ENCODE measurements at regions not wholly inside any gene's neighbourhood (a gene's known extent, or its start where the extent isn't known, plus 50 kb on each side); places are given as distances from the start of the nearest gene placed in this dataset.
"Not testable (repeated sequence)": the region's sequence is repeated elsewhere in the genome, so short reads cannot be mapped to it uniquely, and the experiment has no call there.

- peak; percentile 30 for FAIRE-seq
- H3K9me3 ChIP-seq (ENCODE audit: control insufficient read depth in 2 of 3, insufficient read depth in 1 of 3, low read length in 3 of 3) = no peaks in the 10 kb centered on the region
- no peaks in the 10 kb centered on the region for H3K36me3 ChIP-seq (ENCODE audit: control insufficient read depth in 2 of 3, insufficient read depth in 3 of 3, low read length in 3 of 3)
- TF ChIP-seq, protein P1, sequence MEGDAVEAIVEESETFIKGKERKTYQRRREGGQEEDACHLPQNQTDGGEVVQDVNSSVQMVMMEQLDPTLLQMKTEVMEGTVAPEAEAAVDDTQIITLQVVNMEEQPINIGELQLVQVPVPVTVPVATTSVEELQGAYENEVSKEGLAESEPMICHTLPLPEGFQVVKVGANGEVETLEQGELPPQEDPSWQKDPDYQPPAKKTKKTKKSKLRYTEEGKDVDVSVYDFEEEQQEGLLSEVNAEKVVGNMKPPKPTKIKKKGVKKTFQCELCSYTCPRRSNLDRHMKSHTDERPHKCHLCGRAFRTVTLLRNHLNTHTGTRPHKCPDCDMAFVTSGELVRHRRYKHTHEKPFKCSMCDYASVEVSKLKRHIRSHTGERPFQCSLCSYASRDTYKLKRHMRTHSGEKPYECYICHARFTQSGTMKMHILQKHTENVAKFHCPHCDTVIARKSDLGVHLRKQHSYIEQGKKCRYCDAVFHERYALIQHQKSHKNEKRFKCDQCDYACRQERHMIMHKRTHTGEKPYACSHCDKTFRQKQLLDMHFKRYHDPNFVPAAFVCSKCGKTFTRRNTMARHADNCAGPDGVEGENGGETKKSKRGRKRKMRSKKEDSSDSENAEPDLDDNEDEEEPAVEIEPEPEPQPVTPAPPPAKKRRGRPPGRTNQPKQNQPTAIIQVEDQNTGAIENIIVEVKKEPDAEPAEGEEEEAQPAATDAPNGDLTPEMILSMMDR (IDR thresholded peaks at IDR 0.05; ENCODE audit: borderline replicate concordance, extremely low read depth, insufficient read depth) = peak; percentile 91
- no peaks in the 10 kb centered on the region for H3K4me1 ChIP-seq (ENCODE audit: control insufficient read depth in 2 of 3, insufficient read depth in 2 of 3, low read depth in 1 of 3, low read length in 3 of 3)
- H3K27me3 ChIP-seq (ENCODE audit: control insufficient read depth, insufficient read depth, low read length) = no peaks in the 10 kb centered on the region
- peak in 4 of 5 donors; percentile 18 to 82 (median 74) for DNase-seq
- peak overlapping the region in 2 of 3 donors; percentile 37 to 51 for H3K9ac ChIP-seq (ENCODE audit: low read length in 3 of 3)
- no peak overlapping the region for H3K27ac ChIP-seq (ENCODE audit: low read depth in 2 of 2, low read length in 2 of 2)
- H3K4me3 ChIP-seq (ENCODE audit: low read length in 3 of 3) = peak overlapping the region in 2 of 3 donors; percentile 59 to 63
- intact Hi-C loops (cut with DNase I) = loop anchor here (5.0 kb wide), 1 partner anchor 96 kb away; no protein-coding TSS in a partner anchor
These were observed 196.1 kb downstream of the ALG10 start for GRCh38 chr12:34218193-34219045.

- peak overlapping the region in 2 of 3 donors; percentile 37 to 51 for H3K9ac ChIP-seq (ENCODE audit: low read length in 3 of 3)
- H3K4me3 ChIP-seq (ENCODE audit: low read length in 3 of 3) = peak overlapping the region in 2 of 3 donors; percentile 59 to 63
- no peak overlapping the region for H3K27ac ChIP-seq (ENCODE audit: low read depth in 2 of 2, low read length in 2 of 2)
- intact Hi-C loops (cut with DNase I) = loop anchor here (5.0 kb wide), 1 partner anchor 97 kb away; no protein-coding TSS in a partner anchor
- FAIRE-seq (no peak), DNase-seq (peak in 1 of 5 donors; percentile 8)
- TF ChIP-seq, protein P1 (IDR thresholded peaks at IDR 0.05; ENCODE audit: borderline replicate concordance, extremely low read depth, insufficient read depth) = no peak
- H3K9me3 ChIP-seq (ENCODE audit: control insufficient read depth in 2 of 3, insufficient read depth in 1 of 3, low read length in 3 of 3) = no peaks in the 10 kb centered on the region
- no peaks in the 10 kb centered on the region for H3K36me3 ChIP-seq (ENCODE audit: control insufficient read depth in 2 of 3, insufficient read depth in 3 of 3, low read length in 3 of 3)
- no peaks in the 10 kb centered on the region for H3K27me3 ChIP-seq (ENCODE audit: control insufficient read depth, insufficient read depth, low read length)
- no peaks in the 10 kb centered on the region for H3K4me1 ChIP-seq (ENCODE audit: control insufficient read depth in 2 of 3, insufficient read depth in 2 of 3, low read depth in 1 of 3, low read length in 3 of 3)
These were observed 196.9 kb downstream of the ALG10 start for GRCh38 chr12:34219046-34219770.

GRCh38 chr12:34220079-34220478 lies 197.8 kb downstream of the ALG10 start:
- H3K27me3 ChIP-seq (ENCODE audit: control insufficient read depth, insufficient read depth, low read length); H3K4me3 ChIP-seq (ENCODE audit: low read length in 3 of 3); H3K27ac ChIP-seq (ENCODE audit: low read depth in 2 of 2, low read length in 2 of 2); FAIRE-seq; DNase-seq; intact Hi-C loops (cut with DNase I); H3K36me3 ChIP-seq (ENCODE audit: control insufficient read depth in 2 of 3, insufficient read depth in 3 of 3, low read length in 3 of 3); H3K9ac ChIP-seq (ENCODE audit: low read length in 3 of 3); H3K4me1 ChIP-seq (ENCODE audit: control insufficient read depth in 2 of 3, insufficient read depth in 2 of 3, low read depth in 1 of 3, low read length in 3 of 3); H3K9me3 ChIP-seq (ENCODE audit: control insufficient read depth in 2 of 3, insufficient read depth in 1 of 3, low read length in 3 of 3): not testable (repeated sequence)

DNA sequence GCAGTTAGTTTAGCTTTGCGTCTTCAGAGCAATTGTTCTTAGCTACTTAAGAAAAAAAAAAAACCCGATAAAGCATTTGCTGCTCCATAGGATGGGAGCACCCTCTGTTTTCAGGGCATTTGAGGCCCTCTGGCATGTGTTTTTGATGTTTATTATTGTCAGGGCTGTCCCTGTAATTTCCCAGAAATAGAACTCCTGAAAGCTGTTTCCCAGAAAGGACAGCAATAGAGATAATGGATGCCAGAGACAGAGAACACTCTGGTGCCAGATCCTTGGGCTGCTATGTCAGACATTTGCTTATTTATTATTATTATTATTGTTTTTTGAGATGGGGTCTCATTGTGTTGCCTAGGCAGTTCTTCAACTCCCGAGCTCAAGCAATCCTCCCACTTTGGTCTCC lies 201.3 kb downstream of the ALG10 start:
- DNase-seq (no peak), FAIRE-seq (no peak)
- Histone ChIP-seq H3K4me1 (ENCODE audit: control insufficient read depth in 2 of 3, insufficient read depth in 2 of 3, low read depth in 1 of 3, low read length in 3 of 3) (no peaks in the 10 kb centered on the region), H3K27ac (ENCODE audit: low read depth in 2 of 2, low read length in 2 of 2) (no peak overlapping the region), H3K36me3 (ENCODE audit: control insufficient read depth in 2 of 3, insufficient read depth in 3 of 3, low read length in 3 of 3) (no peaks in the 10 kb centered on the region), H3K27me3 (ENCODE audit: control insufficient read depth, insufficient read depth, low read length) (no peaks in the 10 kb centered on the region), H3K9me3 (ENCODE audit: control insufficient read depth in 2 of 3, insufficient read depth in 1 of 3, low read length in 3 of 3) (no peaks in the 10 kb centered on the region), H3K4me3 (ENCODE audit: low read length in 3 of 3) (no peak overlapping the region), H3K9ac (ENCODE audit: low read length in 3 of 3) (no peak overlapping the region)
- TF ChIP-seq, protein P1 (IDR thresholded peaks at IDR 0.05; ENCODE audit: borderline replicate concordance, extremely low read depth, insufficient read depth) = no peak
- intact Hi-C loops (cut with DNase I) = no loop called here

GRCh38 chr12:34226044-34226443 lies 203.7 kb downstream of the ALG10 start:
- H3K27me3 ChIP-seq (ENCODE audit: control insufficient read depth, insufficient read depth, low read length); H3K9me3 ChIP-seq (ENCODE audit: control insufficient read depth in 2 of 3, insufficient read depth in 1 of 3, low read length in 3 of 3); H3K27ac ChIP-seq (ENCODE audit: low read depth in 2 of 2, low read length in 2 of 2); DNase-seq; H3K36me3 ChIP-seq (ENCODE audit: control insufficient read depth in 2 of 3, insufficient read depth in 3 of 3, low read length in 3 of 3); intact Hi-C loops (cut with DNase I); H3K4me3 ChIP-seq (ENCODE audit: low read length in 3 of 3); H3K9ac ChIP-seq (ENCODE audit: low read length in 3 of 3); FAIRE-seq; H3K4me1 ChIP-seq (ENCODE audit: control insufficient read depth in 2 of 3, insufficient read depth in 2 of 3, low read depth in 1 of 3, low read length in 3 of 3): not testable (repeated sequence)
